H1 (cell line): ENCODE measurements at regions not wholly inside any gene's neighbourhood (a gene's known extent, or its start where the extent isn't known, plus 50 kb on each side); places are given as distances from the start of the nearest gene placed in this dataset.

ENCODE experiments used
- HDAC2 ChIP-seq, 2 experiments: fragments of 300-600 bp in 1 of 2; sonication (generic) in 1 of 2; IDR thresholded peaks; 2 replicates each; pipeline ENCODE4 v1.6.1; 2011 to 2012; ENCODE audit warnings: low read depth in 2 of 2, low read length in 2 of 2, mild to moderate bottlenecking in 2 of 2, moderate library complexity in 2 of 2, borderline replicate concordance in 1 of 2, inconsistent platforms in 1 of 2
- RNF2 ChIP-seq: fragments of 200-900, 300-1000 bp; sonication (generic); IDR thresholded peaks from 2 replicates; pipeline ENCODE4 v1.7.1; 2016; ENCODE audit warnings: borderline replicate concordance, low read depth, mild to moderate bottlenecking, antibody characterized with exemption, low read length; ENCODE audit not compliant: poor library complexity, severe bottlenecking; ENCODE audit errors: missing control alignments
- TF ChIP-seq, protein P1 (sequence below): fragments of 300-600 bp; sonication (generic); IDR thresholded peaks from 2 replicates; pipeline ENCODE4 v1.7.1; 2012; ENCODE audit warnings: low read length, moderate library complexity, mild to moderate bottlenecking, inconsistent platforms; ENCODE audit not compliant: insufficient replicate concordance

DNA sequence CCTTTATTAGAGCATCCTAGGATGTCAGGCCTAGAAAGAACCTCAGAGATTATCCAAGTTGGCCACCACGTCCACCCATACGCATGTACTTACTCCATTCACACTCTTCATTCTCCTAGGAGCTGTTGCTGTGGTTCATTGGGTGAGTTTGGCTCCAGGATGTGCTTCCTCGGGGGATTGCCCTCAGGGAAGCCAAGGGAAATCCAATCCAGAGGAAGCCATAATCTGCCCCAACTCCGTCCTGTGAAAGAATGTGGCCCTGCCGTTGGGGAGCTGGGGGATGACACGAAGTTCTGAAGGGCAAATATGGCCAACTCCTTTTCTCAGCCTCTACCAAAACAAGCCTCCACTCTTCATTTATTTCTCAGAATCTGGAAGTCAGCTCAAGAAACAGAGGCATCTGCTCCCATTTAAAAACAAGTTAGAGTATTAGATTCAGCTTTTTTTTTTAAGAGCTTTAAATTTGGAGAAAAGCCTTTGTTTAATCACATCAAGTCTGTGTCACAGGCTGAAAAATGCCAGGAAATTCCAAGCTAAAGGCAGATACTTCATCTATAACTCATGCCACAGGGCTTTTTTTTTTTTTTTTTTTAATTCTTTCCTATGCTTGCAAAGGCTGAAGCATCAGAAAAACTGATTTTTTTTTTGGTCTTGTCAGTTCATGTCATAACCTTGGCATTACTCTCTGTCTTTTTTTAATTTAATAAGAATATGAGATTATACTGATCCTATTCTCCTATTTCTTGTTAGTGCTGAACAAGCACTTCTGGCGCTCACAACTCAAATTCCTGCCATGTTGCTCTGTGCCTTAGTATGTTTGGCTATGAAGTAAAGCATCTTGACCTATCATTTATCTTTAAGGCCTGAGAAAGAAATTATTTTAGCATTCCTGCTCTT, 480.9 kb upstream of the MARCKS start (continued):
- TF ChIP-seq, protein P1, sequence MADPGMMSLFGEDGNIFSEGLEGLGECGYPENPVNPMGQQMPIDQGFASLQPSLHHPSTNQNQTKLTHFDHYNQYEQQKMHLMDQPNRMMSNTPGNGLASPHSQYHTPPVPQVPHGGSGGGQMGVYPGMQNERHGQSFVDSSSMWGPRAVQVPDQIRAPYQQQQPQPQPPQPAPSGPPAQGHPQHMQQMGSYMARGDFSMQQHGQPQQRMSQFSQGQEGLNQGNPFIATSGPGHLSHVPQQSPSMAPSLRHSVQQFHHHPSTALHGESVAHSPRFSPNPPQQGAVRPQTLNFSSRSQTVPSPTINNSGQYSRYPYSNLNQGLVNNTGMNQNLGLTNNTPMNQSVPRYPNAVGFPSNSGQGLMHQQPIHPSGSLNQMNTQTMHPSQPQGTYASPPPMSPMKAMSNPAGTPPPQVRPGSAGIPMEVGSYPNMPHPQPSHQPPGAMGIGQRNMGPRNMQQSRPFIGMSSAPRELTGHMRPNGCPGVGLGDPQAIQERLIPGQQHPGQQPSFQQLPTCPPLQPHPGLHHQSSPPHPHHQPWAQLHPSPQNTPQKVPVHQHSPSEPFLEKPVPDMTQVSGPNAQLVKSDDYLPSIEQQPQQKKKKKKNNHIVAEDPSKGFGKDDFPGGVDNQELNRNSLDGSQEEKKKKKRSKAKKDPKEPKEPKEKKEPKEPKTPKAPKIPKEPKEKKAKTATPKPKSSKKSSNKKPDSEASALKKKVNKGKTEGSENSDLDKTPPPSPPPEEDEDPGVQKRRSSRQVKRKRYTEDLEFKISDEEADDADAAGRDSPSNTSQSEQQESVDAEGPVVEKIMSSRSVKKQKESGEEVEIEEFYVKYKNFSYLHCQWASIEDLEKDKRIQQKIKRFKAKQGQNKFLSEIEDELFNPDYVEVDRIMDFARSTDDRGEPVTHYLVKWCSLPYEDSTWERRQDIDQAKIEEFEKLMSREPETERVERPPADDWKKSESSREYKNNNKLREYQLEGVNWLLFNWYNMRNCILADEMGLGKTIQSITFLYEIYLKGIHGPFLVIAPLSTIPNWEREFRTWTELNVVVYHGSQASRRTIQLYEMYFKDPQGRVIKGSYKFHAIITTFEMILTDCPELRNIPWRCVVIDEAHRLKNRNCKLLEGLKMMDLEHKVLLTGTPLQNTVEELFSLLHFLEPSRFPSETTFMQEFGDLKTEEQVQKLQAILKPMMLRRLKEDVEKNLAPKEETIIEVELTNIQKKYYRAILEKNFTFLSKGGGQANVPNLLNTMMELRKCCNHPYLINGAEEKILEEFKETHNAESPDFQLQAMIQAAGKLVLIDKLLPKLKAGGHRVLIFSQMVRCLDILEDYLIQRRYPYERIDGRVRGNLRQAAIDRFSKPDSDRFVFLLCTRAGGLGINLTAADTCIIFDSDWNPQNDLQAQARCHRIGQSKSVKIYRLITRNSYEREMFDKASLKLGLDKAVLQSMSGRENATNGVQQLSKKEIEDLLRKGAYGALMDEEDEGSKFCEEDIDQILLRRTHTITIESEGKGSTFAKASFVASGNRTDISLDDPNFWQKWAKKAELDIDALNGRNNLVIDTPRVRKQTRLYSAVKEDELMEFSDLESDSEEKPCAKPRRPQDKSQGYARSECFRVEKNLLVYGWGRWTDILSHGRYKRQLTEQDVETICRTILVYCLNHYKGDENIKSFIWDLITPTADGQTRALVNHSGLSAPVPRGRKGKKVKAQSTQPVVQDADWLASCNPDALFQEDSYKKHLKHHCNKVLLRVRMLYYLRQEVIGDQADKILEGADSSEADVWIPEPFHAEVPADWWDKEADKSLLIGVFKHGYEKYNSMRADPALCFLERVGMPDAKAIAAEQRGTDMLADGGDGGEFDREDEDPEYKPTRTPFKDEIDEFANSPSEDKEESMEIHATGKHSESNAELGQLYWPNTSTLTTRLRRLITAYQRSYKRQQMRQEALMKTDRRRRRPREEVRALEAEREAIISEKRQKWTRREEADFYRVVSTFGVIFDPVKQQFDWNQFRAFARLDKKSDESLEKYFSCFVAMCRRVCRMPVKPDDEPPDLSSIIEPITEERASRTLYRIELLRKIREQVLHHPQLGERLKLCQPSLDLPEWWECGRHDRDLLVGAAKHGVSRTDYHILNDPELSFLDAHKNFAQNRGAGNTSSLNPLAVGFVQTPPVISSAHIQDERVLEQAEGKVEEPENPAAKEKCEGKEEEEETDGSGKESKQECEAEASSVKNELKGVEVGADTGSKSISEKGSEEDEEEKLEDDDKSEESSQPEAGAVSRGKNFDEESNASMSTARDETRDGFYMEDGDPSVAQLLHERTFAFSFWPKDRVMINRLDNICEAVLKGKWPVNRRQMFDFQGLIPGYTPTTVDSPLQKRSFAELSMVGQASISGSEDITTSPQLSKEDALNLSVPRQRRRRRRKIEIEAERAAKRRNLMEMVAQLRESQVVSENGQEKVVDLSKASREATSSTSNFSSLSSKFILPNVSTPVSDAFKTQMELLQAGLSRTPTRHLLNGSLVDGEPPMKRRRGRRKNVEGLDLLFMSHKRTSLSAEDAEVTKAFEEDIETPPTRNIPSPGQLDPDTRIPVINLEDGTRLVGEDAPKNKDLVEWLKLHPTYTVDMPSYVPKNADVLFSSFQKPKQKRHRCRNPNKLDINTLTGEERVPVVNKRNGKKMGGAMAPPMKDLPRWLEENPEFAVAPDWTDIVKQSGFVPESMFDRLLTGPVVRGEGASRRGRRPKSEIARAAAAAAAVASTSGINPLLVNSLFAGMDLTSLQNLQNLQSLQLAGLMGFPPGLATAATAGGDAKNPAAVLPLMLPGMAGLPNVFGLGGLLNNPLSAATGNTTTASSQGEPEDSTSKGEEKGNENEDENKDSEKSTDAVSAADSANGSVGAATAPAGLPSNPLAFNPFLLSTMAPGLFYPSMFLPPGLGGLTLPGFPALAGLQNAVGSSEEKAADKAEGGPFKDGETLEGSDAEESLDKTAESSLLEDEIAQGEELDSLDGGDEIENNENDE, result no peak
- TF ChIP-seq HDAC2 (IDR thresholded peaks at IDR 0.05; ENCODE audit: borderline replicate concordance in 1 of 2, low read depth in 2 of 2, low read length in 2 of 2) (no peak), RNF2 (no peak)
